ENCODE measurements at regions not wholly inside any gene's neighbourhood (a gene's known extent, or its start where the extent isn't known, plus 50 kb on each side); places are given as distances from the start of the nearest gene placed in this dataset.

DNA sequence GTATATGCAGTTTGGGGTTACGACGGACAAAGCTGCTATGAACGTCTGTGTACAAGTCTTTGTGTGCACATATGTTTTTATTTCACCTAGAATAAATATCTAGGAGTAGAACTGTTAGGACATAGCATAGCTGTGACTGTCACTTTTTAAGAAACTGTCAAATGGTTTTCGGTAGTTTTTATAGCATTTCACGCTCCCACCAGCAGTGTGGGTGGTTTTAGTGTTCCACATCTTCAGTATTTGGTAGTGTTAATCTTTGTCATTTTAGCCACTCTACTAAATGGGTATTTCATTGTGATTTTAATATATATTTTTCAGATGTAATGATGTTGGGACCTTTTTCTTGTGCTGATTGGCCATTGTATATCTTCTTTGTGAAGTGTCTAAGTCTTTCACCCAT lies 109.1 kb upstream of the BCAT1 start:
- DNase-seq = no peak

GRCh38 chr12:25056486-25057130 lies 107.7 kb upstream of the BCAT1 start:
- no peak for DNase-seq

GRCh38 chr12:25056011-25056410 lies 107.1 kb upstream of the BCAT1 start:
- no peak for DNase-seq

DNA sequence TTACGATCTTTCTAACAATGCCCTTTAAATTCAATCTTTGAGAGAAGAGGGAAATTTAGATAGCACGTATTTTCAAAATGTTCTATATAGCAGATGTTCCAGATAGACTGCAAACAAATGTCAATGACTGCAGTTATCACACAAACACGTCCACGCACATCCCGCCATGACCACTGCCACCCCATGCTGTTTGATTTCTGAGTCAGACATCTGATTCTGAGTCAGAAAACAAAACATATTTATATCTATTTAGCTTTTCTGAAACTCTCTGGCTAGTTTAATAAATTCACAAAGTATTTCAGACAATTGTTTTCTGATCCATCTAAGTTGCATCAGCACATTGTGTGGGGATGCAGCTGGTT lies 105.9 kb upstream of the BCAT1 start:
- no peak for DNase-seq

GRCh38 chr12:25054076-25054782 lies 105.3 kb upstream of the BCAT1 start:
- DNase-seq = no peak

DNA sequence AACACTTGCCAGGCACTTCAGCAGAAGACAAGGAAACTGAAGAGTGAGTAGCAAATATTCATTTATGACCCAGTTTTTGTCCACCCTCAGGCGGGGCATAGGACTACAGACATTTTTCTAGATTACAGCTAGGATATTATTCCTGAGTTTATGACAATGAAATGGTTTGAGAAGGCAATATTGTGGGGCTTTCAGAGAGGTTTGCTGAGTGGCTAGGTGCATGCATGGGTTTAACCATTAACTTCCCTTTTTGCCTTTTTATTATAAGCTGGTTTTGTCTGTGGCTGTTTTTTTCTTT lies 104.0 kb upstream of the BCAT1 start:
- DNase-seq = no peak

- DNase-seq = peak; percentile 99
These were observed 103.5 kb upstream of the BCAT1 start for GRCh38 chr12:25052196-25052913.

DNA sequence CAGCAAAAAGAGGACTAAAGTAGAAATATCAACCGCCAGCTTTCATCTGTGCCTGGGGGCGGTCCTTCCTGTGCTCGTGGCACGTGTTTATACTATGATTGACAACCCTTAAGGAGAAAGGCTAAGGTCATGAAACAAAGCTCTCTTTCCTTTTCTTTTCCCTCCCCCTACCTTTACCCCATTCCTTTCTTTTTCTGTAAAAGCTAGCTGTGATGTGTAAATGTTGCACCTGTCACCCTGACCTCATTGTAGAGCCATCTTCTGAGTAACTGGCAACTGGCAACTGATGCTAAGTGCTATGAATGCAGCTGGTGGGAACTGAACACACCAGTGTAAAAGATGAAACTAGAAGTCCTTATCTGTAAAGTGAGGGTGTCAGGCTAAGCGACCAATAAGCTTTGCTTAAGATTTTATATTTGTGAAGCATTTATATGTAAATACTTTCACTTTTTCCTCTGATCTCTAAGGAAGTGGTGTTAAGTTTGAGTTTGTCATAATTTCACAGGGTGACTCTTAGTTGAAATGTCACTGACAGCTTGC lies 102.8 kb upstream of the BCAT1 start:
- DNase-seq = no peak

DNA sequence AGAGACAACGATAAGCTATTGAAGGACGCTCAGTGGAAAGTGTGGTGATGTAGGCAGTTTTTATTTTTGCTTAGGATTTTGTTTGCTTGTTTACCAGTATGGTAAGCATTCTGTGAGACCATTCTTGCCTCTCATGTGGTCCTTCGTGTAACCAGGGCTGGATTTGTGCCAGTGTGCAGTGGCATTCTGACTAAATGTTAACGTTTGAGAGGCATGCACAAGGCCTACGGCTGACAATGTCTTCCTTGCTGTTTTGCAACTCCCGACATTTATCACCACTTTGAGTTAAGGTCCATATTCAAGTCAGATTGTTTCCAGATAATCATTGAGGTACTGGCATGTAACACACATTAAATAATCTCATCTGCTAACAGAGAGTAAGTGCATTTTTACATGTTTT lies 102.3 kb upstream of the BCAT1 start:
- no peak for DNase-seq

DNA sequence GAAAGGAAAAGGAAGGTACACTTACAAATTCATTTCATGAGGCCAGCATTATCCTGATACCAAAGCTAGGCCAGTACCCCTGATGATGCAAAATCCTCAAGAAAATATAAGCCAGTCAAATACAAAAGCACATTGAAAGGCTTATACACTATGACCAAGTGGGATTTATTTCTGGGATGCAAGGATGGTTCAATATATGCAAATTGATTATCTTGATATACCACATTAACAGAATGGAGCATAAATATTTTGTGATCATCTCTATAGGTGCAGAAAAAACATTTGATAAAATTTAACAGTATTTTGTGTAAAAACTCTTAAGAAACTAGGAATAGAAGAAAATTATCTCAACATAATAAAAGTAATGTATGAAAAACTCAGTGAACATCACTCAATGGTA lies 97.0 kb upstream of the BCAT1 start:
- no peak for DNase-seq

- no peak for DNase-seq
These were observed 92.3 kb upstream of the BCAT1 start for GRCh38 chr12:25041006-25041741.

- no peak for DNase-seq
These were observed 91.7 kb upstream of the BCAT1 start for GRCh38 chr12:25040593-25040992.

- DNase-seq = no peak
These were observed 85.8 kb upstream of the BCAT1 start for GRCh38 chr12:25034676-25035075.

DNA sequence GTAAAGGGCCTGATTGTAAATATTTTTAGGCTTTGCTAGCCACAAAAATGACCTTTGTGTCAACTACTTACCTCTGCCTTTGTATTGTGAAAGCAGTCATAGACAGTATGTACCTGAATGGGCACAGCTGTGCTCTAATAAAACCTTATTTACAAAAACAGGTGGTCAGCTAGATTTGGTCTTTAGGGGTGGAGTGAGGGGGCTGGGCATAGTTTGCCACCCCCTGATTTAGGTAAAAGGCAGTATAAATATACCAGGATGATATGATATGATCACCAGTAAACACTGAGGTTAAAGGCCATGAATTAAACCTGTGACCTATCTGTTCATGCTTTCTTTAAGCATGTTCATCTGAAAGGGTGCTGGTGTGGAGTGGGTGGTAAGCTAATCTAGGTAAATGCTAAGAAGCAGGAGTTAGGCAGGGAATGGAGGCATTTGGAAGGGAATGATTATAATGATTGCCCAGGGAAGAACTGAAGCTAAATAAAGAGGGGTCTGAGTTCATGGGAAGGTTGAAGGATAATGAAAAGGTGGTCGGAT lies 77.1 kb upstream of the BCAT1 start:
- no peak for DNase-seq

- DNase-seq = no peak
These were observed 76.4 kb upstream of the BCAT1 start for GRCh38 chr12:25025260-25025659.

DNA sequence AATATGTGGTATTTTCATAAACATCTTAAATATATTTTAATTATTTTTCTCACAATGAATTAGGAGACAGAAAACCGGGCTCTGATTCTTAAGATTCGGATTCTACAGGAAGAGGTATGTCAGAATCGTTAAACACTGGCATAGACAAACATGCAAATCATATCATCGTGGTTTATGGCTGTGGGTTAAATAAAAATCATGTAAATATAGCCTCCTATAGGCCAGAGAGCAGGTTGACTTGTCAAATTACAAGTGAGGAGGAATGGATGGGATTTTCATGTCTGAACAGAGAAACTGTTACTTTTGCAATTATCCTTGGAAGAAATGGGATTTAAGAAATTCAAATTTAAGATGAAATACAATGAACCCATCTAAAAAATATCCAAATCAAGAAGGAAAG lies 74.9 kb upstream of the BCAT1 start:
- no peak for DNase-seq

GRCh38 chr12:25020621-25021243 lies 71.8 kb upstream of the BCAT1 start:
- DNase-seq = peak; percentile 50

GRCh38 chr12:25018146-25018545 lies 69.2 kb upstream of the BCAT1 start:
- DNase-seq = no peak

DNA sequence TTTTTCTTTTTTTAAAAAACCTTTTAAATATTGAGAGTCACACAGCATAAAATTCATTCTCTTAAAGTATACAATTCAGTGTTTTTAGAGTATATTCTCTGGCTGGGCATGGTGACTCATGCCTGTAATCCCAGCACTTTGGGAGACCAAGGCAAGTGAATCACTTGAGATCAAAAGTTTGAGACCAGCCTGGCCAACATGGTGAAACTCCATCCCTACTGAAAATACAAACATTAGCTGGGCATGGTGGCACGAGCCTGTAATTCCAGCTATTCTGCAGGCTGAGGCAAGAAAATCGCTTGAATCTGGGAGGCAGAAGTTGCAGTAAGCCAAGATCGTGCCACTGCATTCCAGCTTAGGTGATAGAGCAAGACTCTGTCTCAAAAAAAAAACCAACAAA lies 68.4 kb upstream of the BCAT1 start:
- DNase-seq = no peak

GRCh38 chr12:25014961-25015360 lies 66.1 kb upstream of the BCAT1 start:
- DNase-seq = no peak

GRCh38 chr12:25013061-25013460 lies 64.2 kb upstream of the BCAT1 start:
- DNase-seq = no peak

- DNase-seq = no peak
These were observed 60.7 kb upstream of the BCAT1 start for GRCh38 chr12:25009496-25010092.

All from SIG-M5 (cell line).